SK-N-SH (cell line): ENCODE measurements at regions not wholly inside any gene's neighbourhood (a gene's known extent, or its start where the extent isn't known, plus 50 kb on each side); places are given as distances from the start of the nearest gene placed in this dataset.

Experiments used
- CTCF ChIA-PET: fragments of 300-600, 350-600 bp; formaldehyde crosslinking; extraction: SDS; loops from one replicate; lab custom pipeline; 2021; lab: Yijun Ruan, JAX
- POLR2A ChIA-PET: fragments of 350-600 bp; sonication (Branson Sonifier 250); formaldehyde crosslinking; extraction: SDS; loops from one replicate; lab custom pipeline; 2020; ENCODE audit warnings: antibody characterized with exemption, inconsistent platforms; lab: Yijun Ruan, JAX
- DNase-seq: peaks from one replicate; pipeline ENCODE4 v3.0.0; 2012
- H2AFZ ChIP-seq: fragments of 200-600 bp; sonication (generic); 2 replicates; pipeline ENCODE4 v1.8.1; 2016; ENCODE audit warnings: antibody characterized with exemption, mild to moderate bottlenecking, low read depth
- H3F3A ChIP-seq: fragments of 200-600 bp; sonication (generic); replicated peaks from 2 replicates; pipeline ENCODE3; 2016; ENCODE audit warnings: antibody characterized with exemption, mild to moderate bottlenecking; ENCODE audit not compliant: insufficient read depth
- H3K27ac ChIP-seq, 2 experiments: fragments of 200-500 bp in 1 of 2; fragments of 200-600 bp in 1 of 2; sonication (Bioruptor generic) in 1 of 2; sonication (generic), shearing (Covaris generic) in 1 of 2; 2 replicates each; pipeline versions ENCODE4 v1.5.1 to v1.6.1; 2014 to 2016; ENCODE audit warnings: low read depth in 2 of 2, inconsistent platforms in 1 of 2, low read length in 1 of 2, mild to moderate bottlenecking in 1 of 2, mixed read lengths in 1 of 2
- H3K27me3 ChIP-seq: fragments of 200-600 bp; sonication (generic), shearing (Covaris generic); 2 replicates; pipeline ENCODE4 v1.6.1; 2016; ENCODE audit warnings: mixed run types; ENCODE audit not compliant: insufficient read depth
- H3K36me3 ChIP-seq, 2 experiments: fragments of 200-500 bp in 1 of 2; fragments of 200-600 bp in 1 of 2; sonication (Bioruptor generic) in 1 of 2; sonication (generic) in 1 of 2; replicated peaks in 1 of 2; 2 replicates each; pipeline versions ENCODE3 to v1.5.1; 2014 to 2016; ENCODE audit warnings: low read length in 1 of 2, mild to moderate bottlenecking in 1 of 2; ENCODE audit not compliant: insufficient read depth in 2 of 2, control insufficient read depth in 1 of 2
- H3K4me1 ChIP-seq, 2 experiments: fragments of 200-500 bp in 1 of 2; fragments of 200-600 bp in 1 of 2; sonication (Bioruptor generic) in 1 of 2; sonication (generic), shearing (Covaris generic) in 1 of 2; 2 replicates each; pipeline versions ENCODE4 v1.5.1 to v1.6.1; 2014 to 2016; ENCODE audit warnings: low read depth in 1 of 2, low read length in 1 of 2, mixed run types in 1 of 2; ENCODE audit not compliant: insufficient read depth in 2 of 2, control insufficient read depth in 1 of 2
- H3K4me2 ChIP-seq: fragments of 200-600 bp; sonication (generic), shearing (Covaris generic); 2 replicates; pipeline ENCODE4 v1.6.1; 2017; ENCODE audit warnings: mixed run types
- H3K4me3 ChIP-seq, 2 experiments: fragments of 200-500 bp in 1 of 2; fragments of 200-600 bp in 1 of 2; sonication (Bioruptor generic) in 1 of 2; sonication (generic), shearing (Covaris generic) in 1 of 2; 2 replicates each; pipeline versions ENCODE4 v1.5.1 to v1.8.1; 2014 to 2016; ENCODE audit warnings: low read depth in 2 of 2, inconsistent platforms in 1 of 2, low read length in 1 of 2, mild to moderate bottlenecking in 1 of 2, mixed read lengths in 1 of 2, moderate library complexity in 1 of 2
- H3K79me2 ChIP-seq: fragments of 200-600 bp; sonication (generic); 2 replicates; pipeline ENCODE4 v1.8.1; 2017; ENCODE audit warnings: mild to moderate bottlenecking; ENCODE audit not compliant: insufficient read depth
- H3K9ac ChIP-seq: fragments of 200-600 bp; sonication (generic); 2 replicates; pipeline ENCODE4 v1.6.1; 2017; ENCODE audit warnings: mixed run types
- H3K9me2 ChIP-seq: fragments of 200-600 bp; sonication (generic); 2 replicates; pipeline ENCODE4 v1.6.1; 2017; ENCODE audit warnings: mixed run types
- H3K9me3 ChIP-seq: fragments of 200-600 bp; sonication (generic); 2 replicates; pipeline ENCODE4 v1.6.1; 2017; ENCODE audit warnings: mixed run types, mild to moderate bottlenecking, moderate library complexity
- H4K20me1 ChIP-seq: fragments of 200-600 bp; sonication (generic); 2 replicates; pipeline ENCODE4 v1.6.1; 2017; ENCODE audit warnings: mild to moderate bottlenecking, mixed run types; ENCODE audit not compliant: insufficient read depth
- CTCF ChIP-seq: fragments of 200-600 bp; sonication (generic); IDR thresholded peaks from 2 replicates; pipeline ENCODE4 v1.6.1; 2017; ENCODE audit warnings: antibody characterized with exemption, mild to moderate bottlenecking, moderate library complexity
- ELF1 ChIP-seq: IDR thresholded peaks from 2 replicates; pipeline ENCODE4 v1.4.0; 2012
- EP300 ChIP-seq, 2 experiments: IDR thresholded peaks; 2 replicates each; pipeline versions ENCODE4 v1.4.0 to v1.6.1; 2012; ENCODE audit warnings: borderline replicate concordance in 1 of 2, low read depth in 1 of 2, low read length in 1 of 2
- EZH2phosphoT487 ChIP-seq: fragments of 200-600 bp; sonication (generic); IDR thresholded peaks from 2 replicates; pipeline ENCODE4 v1.6.1; 2017; ENCODE audit warnings: low read depth, mixed run types, mild to moderate bottlenecking, antibody characterized with exemption, moderate library complexity, borderline replicate concordance
- FOXJ3 ChIP-seq: sonication (generic); formaldehyde crosslinking; IDR thresholded peaks from 2 replicates; pipeline ENCODE4 v1.5.1; 2020; ENCODE audit warnings: mild to moderate bottlenecking, missing genetic modification reagents
- FOXM1 ChIP-seq: IDR thresholded peaks from 2 replicates; pipeline ENCODE4 v1.4.0; 2012; ENCODE audit warnings: low read depth, mild to moderate bottlenecking
- GABPA ChIP-seq: IDR thresholded peaks from 2 replicates; pipeline ENCODE4 v1.4.0; 2012; ENCODE audit warnings: low read depth, mild to moderate bottlenecking
- IRF3 ChIP-seq: fragments of 150-350 bp; IDR thresholded peaks from 2 replicates; pipeline ENCODE4 v1.6.1; 2016; ENCODE audit warnings: mild to moderate bottlenecking, low read depth, low read length
- JUND ChIP-seq: IDR thresholded peaks from 2 replicates; pipeline ENCODE4 v1.4.0; 2012
- MAX ChIP-seq: IDR thresholded peaks from 2 replicates; pipeline ENCODE4 v1.4.0; 2012; ENCODE audit warnings: low read depth
- MXI1 ChIP-seq: IDR thresholded peaks from 2 replicates; pipeline ENCODE4 v1.6.1; 2012; ENCODE audit warnings: mild to moderate bottlenecking, low read depth, low read length, improper control_type of control experiment
- NRF1 ChIP-seq: IDR thresholded peaks from 2 replicates; pipeline ENCODE4 v1.6.1; 2012; ENCODE audit warnings: low read depth, mild to moderate bottlenecking, low read length
- PBX3 ChIP-seq: IDR thresholded peaks from 2 replicates; pipeline ENCODE4; 2012
- RAD21 ChIP-seq: IDR thresholded peaks from 2 replicates; pipeline ENCODE4 v1.6.1; 2012; ENCODE audit warnings: mild to moderate bottlenecking, low read length
- RCOR1 ChIP-seq: fragments of 150-350 bp; IDR thresholded peaks from 2 replicates; pipeline ENCODE4 v1.6.1; 2017; ENCODE audit warnings: antibody characterized with exemption, low read length
- RXRA ChIP-seq: IDR thresholded peaks from 2 replicates; pipeline ENCODE4 v1.4.0; 2012; ENCODE audit warnings: low read depth, mild to moderate bottlenecking, borderline replicate concordance
- TEAD4 ChIP-seq: IDR thresholded peaks from 2 replicates; pipeline ENCODE4 v1.4.0; 2012; ENCODE audit warnings: mild to moderate bottlenecking, borderline replicate concordance; ENCODE audit not compliant: insufficient read depth
- USF2 ChIP-seq: fragments of 150-350 bp; IDR thresholded peaks from 2 replicates; pipeline ENCODE4 v1.6.1; 2017; ENCODE audit warnings: antibody characterized with exemption, low read length, low read depth, borderline replicate concordance
- YY1 ChIP-seq: IDR thresholded peaks from 2 replicates; pipeline ENCODE4 v1.4.0; 2012; ENCODE audit warnings: low read depth, mild to moderate bottlenecking
- WGBS: methylation state at CpG from one replicate; pipeline ENCODE4 v1.1.6; 2017; ENCODE audit warnings: low lambda C conversion rate; 5-methylcytosine and 5-hydroxymethylcytosine counted together

GRCh38 chr9:118578467-118578866 is 790.8 kb downstream of the BRINP1 start:
- H2AFZ ChIP-seq = no peak overlapping the region
- H3K4me3 ChIP-seq = no peak overlapping the region
- ChIA-PET POLR2A (no interaction called here), CTCF (no interaction called here)
- peaks cover 11% of the 10 kb centered on the region for H3K9me3 ChIP-seq
- H3K9ac ChIP-seq = no peak overlapping the region
- peaks cover 6% of the 10 kb centered on the region for H3F3A ChIP-seq
- H3K27me3 ChIP-seq = no peaks in the 10 kb centered on the region
- H3K79me2 ChIP-seq = no peaks in the 10 kb centered on the region
- H3K27ac ChIP-seq = no peak overlapping the region
- H3K36me3 ChIP-seq = no peaks in the 10 kb centered on the region
- no peak for DNase-seq
- no peak for TF ChIP-seq RXRA
- no peak for TF ChIP-seq RAD21
- TF ChIP-seq ELF1 = no peak
- TF ChIP-seq FOXJ3 = no peak
- TF ChIP-seq USF2 = no peak
- TF ChIP-seq MAX = no peak
- TF ChIP-seq NRF1 = no peak
- no peak for TF ChIP-seq JUND
- no peak for TF ChIP-seq GABPA
- TF ChIP-seq IRF3 = no peak
- no peak for TF ChIP-seq YY1
- TF ChIP-seq CTCF = no peak
- no peak for TF ChIP-seq MXI1
- TF ChIP-seq TEAD4 = no peak
- TF ChIP-seq EP300 (IDR thresholded peaks at IDR 0.05; ENCODE audit: borderline replicate concordance in 1 of 2, low read depth in 1 of 2, low read length in 1 of 2) = no peak
- no peaks in the 10 kb centered on the region for H4K20me1 ChIP-seq
- no peaks in the 10 kb centered on the region for H3K9me2 ChIP-seq
- no peak overlapping the region for H3K4me2 ChIP-seq
- H3K4me1 ChIP-seq = no peaks in the 10 kb centered on the region

GRCh38 chr9:118583414-118583813 is 785.8 kb downstream of the BRINP1 start:
- CTCF ChIA-PET = interaction anchor here (1.0 kb wide), 1 partner anchor 13 kb away, joined by 4 read pairs; no protein-coding TSS in a partner anchor

More at GRCh38 chr9:118583414-118583813, 785.8 kb downstream of the BRINP1 start:
- H3K9ac ChIP-seq = no peak overlapping the region
- H3K4me2 ChIP-seq = no peak overlapping the region
- 58% methylated on average over 4 of the region's 4 CpGs for WGBS
- H3K27me3 ChIP-seq = no peaks in the 10 kb centered on the region
- no peaks in the 10 kb centered on the region for H4K20me1 ChIP-seq
- H3K27ac ChIP-seq = no peak overlapping the region
- no peaks in the 10 kb centered on the region for H3K4me1 ChIP-seq
- H3F3A ChIP-seq = no peaks in the 10 kb centered on the region
- H2AFZ ChIP-seq = no peak overlapping the region
- H3K79me2 ChIP-seq = no peaks in the 10 kb centered on the region
- POLR2A ChIA-PET = no interaction called here
- DNase-seq = no peak
- TF ChIP-seq EZH2phosphoT487 (no peak), FOXM1 (no peak), PBX3 (no peak), JUND (no peak), RCOR1 (no peak)
- H3K9me2 ChIP-seq = no peaks in the 10 kb centered on the region
- H3K9me3 ChIP-seq = peaks cover 8% of the 10 kb centered on the region; the same call in 1 of the 2 replicates
- no peak overlapping the region for H3K4me3 ChIP-seq
- no peaks in the 10 kb centered on the region for H3K36me3 ChIP-seq
